Left lobe of liver (tissue), 2 donors: ENCODE measurements at regions not wholly inside any gene's neighbourhood (a gene's known extent, or its start where the extent isn't known, plus 50 kb on each side); places are given as distances from the start of the nearest gene placed in this dataset.

Experiments used
- ATAC-seq: fragments of 200-7000 bp; cut with Tn5 transposase; one replicate; pipeline ENCODE4 v1.9.1; 2020; ENCODE audit warnings: mild to moderate bottlenecking, moderate library complexity
- DNase-seq: peaks from one replicate; pipeline ENCODE4 v3.0.0-alpha.2; 2020; ENCODE audit warnings: low spot score
- donor health status: DM: no; HTN: no; CAD: no; lungs with moderate emphysema.
- donor health status: DM: no; HTN: yes; CAD: no.

DNA sequence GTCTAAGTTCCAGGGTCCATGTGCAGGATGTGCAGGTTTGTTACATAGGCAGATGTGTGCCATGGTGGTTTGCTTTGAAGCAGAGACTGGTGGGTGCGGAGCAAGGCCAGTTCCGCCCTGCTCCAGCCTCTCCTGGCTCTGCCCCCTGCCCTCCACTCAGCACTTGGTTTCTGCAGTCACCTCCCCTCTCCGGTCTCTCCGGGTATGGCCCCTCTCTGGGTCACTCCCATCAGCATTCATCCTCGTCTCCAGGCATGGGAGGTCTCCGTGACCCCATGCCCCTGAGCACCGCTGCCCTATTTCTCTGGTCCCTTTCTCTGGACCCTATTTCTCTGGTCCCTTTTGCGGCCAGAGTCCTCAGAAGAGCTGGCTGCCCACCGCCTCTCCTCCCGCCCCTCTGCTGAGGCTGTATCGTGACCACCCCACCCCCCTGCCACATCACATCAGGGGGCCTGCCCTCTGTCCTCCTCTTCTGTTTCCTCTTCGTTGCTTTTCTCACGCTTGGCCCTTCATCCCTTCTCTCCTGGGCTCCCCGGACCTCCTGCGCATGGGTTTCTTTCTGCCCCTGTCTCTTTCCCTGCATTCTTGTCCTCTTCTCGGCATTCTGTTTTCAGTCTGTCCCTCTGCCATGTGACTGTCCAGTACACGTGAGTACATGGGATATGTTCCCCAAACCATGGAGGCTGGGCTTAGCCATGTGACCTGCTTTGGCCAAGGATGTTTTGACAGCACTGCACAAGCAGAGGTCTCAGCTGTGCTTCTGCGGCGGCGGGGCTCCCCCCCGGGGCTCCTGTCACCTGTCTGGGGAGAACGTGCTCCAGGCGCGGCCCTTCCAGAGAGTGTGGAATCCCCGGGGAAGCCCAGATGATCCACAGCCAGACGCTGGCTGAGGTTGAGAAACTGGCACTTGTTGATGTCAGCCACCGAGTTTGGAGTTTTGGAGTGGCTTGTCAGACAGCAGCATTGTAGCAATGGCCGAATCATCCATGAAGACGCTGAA, 54.4 kb upstream of the C1orf174 start:
- no peak for DNase-seq
- ATAC-seq, result no peak

DNA sequence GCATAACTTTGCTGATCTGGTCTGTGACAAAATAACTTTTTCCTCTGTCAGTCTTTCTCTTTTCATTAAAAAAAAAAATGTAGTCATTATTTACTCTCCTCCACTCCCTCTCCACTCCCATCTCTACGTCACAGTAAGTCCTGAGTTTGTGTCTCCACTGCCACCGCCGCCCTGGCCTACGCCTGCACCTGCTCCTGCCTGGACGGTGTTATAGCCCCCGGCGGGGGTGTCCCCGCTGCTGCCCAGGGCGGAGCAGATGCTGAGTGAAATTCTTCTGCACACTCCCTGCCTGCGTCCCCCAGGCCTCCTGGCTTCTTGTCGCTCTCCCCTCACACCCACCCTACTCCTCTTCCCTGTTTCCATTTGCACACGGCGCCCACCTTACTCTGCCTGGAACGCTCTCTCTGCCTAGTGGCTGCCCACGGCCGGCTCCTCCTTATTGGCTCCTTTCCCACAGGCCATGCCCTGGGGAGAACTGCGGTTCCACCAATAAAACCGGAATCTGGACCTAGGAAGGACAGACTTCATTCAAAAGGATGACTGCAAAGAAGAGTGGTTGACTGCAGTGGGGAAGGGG, 55.2 kb upstream of the C1orf174 start:
- no peak for DNase-seq
- ATAC-seq, result no peak

- ATAC-seq (no peak), DNase-seq (no peak)
These were observed 56.6 kb upstream of the C1orf174 start for GRCh38 chr1:3956527-3957170.

- no peak for DNase-seq
- ATAC-seq, result no peak
These were observed 59.3 kb upstream of the C1orf174 start for GRCh38 chr1:3959361-3959760.

DNA sequence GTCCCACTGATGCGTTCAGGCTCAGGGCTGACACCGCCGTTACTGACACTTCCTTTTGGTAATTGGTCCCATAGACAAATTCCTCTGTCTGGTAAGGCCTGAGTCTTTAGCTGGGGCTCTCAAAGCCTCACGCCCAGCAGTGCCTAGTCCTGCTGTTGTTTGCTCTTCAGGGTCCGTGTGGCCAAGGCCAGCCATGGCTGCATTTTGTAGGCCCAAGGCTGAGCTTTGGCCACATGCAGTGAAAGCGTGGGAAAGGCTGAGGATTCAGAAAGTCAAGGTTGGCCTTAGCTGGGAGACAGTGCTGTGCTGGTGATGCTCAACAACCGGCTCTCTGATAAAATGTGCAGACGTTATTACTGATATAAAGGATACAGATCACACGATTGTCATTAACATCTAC, 63.5 kb upstream of the C1orf174 start:
- DNase-seq (no peak), ATAC-seq (no peak)

DNA sequence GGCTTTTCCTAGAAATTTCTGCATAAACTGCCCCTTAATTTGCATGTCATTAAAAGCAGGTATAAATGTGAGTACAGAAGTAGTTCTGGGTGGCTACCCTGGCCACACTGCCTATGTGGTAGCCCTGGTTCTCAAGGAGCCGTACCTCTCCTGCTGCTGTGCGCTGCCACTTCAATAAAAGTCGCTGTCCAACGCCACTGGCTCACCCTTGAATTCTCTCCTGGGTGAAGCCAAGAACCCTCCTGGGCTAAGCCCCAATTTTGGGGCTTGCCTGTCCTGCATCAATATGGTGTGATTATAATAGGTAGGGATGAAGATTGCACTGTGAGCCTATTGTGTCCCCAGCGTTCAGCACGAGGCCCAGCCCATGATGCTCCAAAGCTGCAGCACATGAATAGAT, 65.6 kb upstream of the C1orf174 start:
- no peak for ATAC-seq
- DNase-seq, result no peak

GRCh38 chr1:3968851-3969250, 68.8 kb upstream of the C1orf174 start:
- DNase-seq (no peak), ATAC-seq (no peak)

DNA sequence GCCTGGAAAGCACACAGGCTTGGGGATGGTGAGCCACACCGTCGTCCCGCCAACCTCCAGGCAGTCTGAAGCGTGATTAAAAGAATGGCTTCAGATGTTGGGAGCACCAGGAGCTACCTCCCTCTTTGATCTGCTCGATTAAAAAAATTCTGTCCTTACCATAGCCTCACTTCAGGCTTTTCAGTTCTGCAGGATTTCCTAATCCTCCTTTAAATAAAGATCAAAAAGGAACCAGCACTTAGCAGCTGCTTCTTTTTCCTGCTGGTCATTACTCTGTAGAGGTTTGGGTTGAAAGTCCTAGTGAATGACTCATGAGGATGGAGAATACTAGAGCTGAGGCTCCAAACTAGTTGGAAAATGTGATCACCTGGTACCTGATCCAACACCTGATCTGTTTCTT, 71.9 kb upstream of the C1orf174 start:
- DNase-seq (no peak), ATAC-seq (no peak)

DNA sequence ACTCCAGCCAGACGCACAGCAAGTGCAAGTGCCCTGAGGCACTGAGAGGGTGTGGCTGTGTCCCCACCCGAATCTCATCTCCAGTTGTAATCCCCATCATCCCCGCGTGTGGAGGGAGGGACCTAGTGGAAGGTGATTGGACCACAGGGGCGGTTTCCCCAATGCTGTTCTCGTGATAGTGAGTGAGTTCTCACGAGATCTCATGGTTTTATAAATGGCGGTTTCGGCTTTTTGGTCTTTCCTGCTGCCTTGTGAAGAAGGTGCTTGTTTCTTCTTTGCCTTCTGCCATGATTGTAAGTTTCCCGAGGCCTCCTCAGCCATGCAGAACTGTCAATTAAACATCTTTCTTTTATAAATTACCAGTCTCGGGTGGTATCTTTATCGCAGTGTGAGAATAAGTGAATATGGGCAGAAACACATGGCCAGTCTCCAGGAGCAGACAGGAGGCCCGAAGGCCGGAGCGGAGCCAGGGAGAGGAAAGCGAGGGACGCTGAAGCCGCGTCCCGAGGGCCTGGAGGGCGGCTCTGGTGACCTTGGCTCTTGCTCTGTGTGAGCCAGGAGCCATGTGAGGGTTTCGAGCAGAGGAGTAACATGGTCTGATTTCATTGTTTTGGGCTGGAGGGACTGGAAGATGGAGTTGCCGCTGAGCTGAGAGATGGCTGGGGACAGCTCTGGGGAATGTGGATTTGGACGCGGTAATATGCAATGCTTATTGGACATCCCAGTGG, 76.0 kb upstream of the C1orf174 start:
- ATAC-seq (no peak), DNase-seq (no peak)

GRCh38 chr1:3976821-3977220, 76.7 kb upstream of the C1orf174 start:
- ATAC-seq (no peak), DNase-seq (no peak)

DNA sequence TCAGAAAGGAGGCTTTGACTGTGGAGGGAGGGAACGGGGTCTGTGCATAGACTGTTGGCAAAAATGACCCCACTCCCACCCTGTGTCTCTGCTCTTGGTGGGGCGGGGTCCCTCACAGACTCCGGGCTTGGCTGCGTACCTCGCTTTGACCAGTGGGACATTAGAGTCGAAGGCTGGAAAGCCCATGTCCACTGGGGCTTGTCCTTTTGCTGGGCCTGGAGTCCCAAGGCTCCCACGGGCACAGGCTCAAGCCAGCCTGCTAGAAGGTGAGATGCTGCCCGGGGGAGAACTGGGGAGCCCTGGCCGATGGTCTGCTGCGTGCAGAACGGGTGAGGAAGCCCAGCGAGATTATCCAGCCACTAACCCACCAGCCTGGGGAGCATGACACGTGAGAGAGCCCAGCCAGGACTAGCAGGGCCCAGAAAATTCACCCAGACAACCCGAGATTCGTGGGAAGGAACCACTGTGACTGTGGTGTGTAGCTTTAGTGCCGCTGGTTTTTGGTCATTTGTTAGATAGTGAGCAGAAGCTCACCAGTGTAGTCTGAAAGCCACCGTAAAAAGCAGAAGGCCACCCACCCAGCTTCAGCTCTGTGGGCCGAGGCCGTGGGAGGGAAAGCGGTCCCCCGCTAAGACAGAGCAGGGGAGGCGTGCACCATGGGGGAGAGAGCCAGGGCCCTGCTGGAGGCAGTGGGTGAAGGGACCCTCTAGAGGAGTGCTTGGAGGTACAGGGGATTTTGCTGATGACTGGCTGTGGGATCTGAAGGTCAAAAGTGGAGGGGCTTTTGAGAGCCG, 78.3 kb upstream of the C1orf174 start:
- DNase-seq, result no peak
- ATAC-seq, result no peak

DNA sequence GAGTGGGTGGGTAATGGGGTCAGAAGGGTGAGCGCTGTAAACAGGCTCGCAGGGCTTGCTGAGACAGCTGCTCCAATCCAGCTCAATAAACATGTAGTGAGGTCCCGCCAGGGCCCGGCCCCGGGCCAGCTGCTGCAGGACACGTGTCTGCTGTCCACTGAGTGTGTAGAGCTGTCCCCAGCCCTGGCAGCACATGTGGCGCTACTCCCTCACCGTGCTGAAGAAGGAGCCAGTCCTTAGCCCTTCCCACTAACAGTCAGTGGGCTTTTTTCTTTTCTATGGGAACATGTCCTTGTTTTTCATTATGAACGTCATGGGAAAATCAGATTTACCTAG, 78.9 kb upstream of the C1orf174 start:
- ATAC-seq, result no peak

DNA sequence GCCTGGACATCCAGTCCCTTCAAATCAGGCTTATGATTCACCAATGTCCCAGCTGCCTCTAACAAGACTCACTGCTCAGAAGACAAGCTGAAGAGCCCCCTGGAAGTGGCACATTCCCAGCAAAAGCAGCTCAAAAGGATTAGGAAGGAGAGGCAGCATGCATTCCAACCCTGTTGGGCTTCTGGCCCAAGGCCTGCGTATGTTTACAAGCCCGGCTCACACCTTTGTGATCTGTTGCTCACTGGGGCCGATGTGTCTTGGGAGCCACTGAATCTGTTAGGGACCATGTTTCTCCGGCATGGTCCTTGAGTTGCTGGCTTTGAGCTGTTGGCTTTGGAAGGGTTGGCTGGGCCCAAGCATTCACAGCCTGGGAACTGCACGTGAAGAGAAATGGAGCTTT, 81.2 kb upstream of the C1orf174 start:
- ATAC-seq, result no peak
- no peak for DNase-seq

More for the DNA sequence above, 78.9 kb upstream of the C1orf174 start:
- no peak for DNase-seq

DNA sequence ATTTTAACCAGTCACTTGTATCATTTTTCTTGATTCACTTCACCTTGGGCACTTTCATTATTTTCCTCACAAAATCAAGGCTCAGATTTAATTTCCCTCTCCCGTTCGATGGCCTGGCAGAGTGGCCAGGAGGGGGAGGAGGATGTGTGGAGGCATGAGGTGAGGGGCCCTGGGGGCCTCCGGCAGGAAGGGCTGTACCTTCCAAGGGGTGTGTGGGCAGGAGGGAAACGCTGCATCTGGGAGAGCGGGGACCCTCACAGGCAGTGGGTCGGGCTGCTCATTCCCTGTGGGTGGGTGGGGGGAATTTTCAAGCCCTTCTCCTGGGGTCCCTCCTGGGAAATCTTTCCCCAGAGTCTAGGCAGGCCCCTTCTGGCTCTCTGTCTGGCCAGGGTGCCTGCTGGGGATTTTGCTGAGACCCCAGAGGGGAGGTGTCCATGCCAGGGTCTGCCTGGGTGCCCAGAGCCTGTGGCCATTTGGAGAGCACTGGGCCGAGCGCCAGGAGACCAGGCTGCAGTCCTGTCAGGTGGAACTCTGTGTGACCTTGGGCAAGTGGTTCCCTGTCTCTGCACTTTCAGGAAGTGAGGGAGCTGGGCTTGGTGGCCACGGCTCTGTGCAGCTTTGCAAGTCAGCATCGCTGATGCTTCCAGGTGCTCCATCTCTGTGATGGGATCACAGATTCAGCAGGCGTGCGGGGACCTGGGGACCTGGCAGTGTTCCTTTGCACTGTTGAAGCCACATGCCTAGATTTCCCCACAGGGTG, 81.9 kb upstream of the C1orf174 start:
- DNase-seq (no peak), ATAC-seq (no peak)

DNA sequence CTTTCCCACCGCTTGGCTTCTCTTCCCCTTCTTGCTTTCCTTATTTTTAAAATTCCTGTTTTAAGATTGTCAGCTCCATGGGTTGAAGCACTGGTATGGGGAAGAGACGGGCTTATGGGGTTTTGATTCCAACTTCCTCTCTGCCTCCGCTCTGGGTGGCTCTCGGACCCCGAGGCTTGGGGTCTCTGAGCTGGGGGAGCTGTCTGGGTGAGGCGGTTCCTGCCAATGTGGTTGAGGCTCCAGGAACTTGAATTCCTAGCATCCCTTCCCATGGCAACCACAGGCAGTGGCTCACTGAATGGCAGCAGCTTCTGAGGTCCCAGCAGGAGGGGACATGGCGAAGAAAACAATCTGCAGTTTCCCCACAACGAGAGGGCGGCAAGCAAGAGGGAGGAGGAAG, 83.1 kb upstream of the C1orf174 start:
- ATAC-seq (no peak), DNase-seq (no peak)

GRCh38 chr1:3984586-3984985, 84.5 kb upstream of the C1orf174 start:
- ATAC-seq, result no peak
- DNase-seq, result no peak

- ATAC-seq (no peak), DNase-seq (no peak)
These were observed 86.7 kb upstream of the C1orf174 start for GRCh38 chr1:3986686-3987218.

DNA sequence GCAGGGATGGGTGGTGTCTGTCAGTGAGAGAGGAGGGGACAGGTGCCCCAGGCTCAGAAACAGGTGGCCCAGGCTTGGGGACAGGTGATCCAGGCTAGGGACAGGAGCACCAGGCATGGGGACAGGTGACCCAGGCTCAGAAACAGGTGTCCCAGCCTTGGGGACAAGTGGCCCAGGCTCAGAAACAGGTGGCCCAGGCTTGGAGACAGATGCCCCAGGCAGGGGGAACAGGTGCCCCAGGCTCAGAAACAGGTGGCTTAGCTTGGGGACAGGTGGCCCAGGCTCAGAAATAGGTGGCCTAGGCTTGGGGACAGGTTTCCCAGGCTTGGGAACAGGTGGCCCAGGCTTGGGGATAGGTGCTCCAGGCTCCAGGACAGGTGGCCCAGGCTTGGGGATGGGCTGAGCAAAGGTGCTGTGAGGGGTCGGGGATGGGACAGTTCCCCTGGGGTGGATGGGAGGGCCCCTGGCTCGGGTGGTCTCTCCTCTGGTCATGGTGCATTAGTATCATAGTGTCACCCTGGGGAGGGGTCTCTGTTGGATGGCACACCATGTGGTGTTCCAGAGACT, 87.7 kb upstream of the C1orf174 start:
- ATAC-seq, result no peak
- no peak for DNase-seq

- DNase-seq (no peak), ATAC-seq (no peak)
These were observed 88.4 kb upstream of the C1orf174 start for GRCh38 chr1:3988431-3988830.
